H9 (cell line): ENCODE measurements at regions not wholly inside any gene's neighbourhood (a gene's known extent, or its start where the extent isn't known, plus 50 kb on each side); places are given as distances from the start of the nearest gene placed in this dataset.

Experiments
- DNase-seq: peaks from one replicate; pipeline ENCODE4 v3.0.0-alpha.2; 2017
- H2AFZ ChIP-seq: one replicate; pipeline ENCODE4 v1.6.1; 2013; ENCODE audit warnings: mild to moderate bottlenecking, low read length, control low read depth, moderate library complexity
- H2AK5ac ChIP-seq: 2 replicates; pipeline ENCODE4 v1.6.1; 2013; ENCODE audit warnings: low read length, control low read depth, mixed read lengths; ENCODE audit not compliant: insufficient read length
- H2BK120ac ChIP-seq: one replicate; pipeline ENCODE4 v1.6.1; 2013; ENCODE audit warnings: low read depth, mild to moderate bottlenecking, low read length, control low read depth, inconsistent platforms; ENCODE audit not compliant: poor library complexity, severe bottlenecking
- H2BK12ac ChIP-seq: 2 replicates; pipeline ENCODE4 v1.6.1; 2013; ENCODE audit warnings: low read length, control low read depth, mixed read lengths, low read depth; ENCODE audit not compliant: insufficient read length
- H2BK15ac ChIP-seq: 2 replicates; pipeline ENCODE4 v1.6.1; 2013; ENCODE audit warnings: low read depth, low read length, control low read depth
- H2BK20ac ChIP-seq: one replicate; pipeline ENCODE4 v1.6.1; 2013; ENCODE audit warnings: low read depth, mild to moderate bottlenecking, low read length, control low read depth, inconsistent platforms; ENCODE audit not compliant: poor library complexity, severe bottlenecking
- H2BK5ac ChIP-seq: 2 replicates; pipeline ENCODE4 v1.6.1; 2013; ENCODE audit warnings: low read length, control low read depth, mixed read lengths; ENCODE audit not compliant: insufficient read length
- H3K14ac ChIP-seq: 2 replicates; pipeline ENCODE4 v1.6.1; 2013; ENCODE audit warnings: low read length, control low read depth; ENCODE audit not compliant: insufficient read depth
- H3K18ac ChIP-seq: 2 replicates; pipeline ENCODE4 v1.6.1; 2013; ENCODE audit warnings: low read depth, mild to moderate bottlenecking, mixed read lengths, low read length, control low read depth; ENCODE audit not compliant: insufficient read length
- H3K23ac ChIP-seq: 2 replicates; pipeline ENCODE4 v1.6.1; 2013; ENCODE audit warnings: low read length, control low read depth, mixed read lengths, low read depth; ENCODE audit not compliant: insufficient read length
- H3K23me2 ChIP-seq: 2 replicates; pipeline ENCODE4 v1.6.1; 2013; ENCODE audit warnings: low read depth, mild to moderate bottlenecking, mixed read lengths, low read length, control low read depth; ENCODE audit not compliant: insufficient read length, poor library complexity, severe bottlenecking
- H3K27ac ChIP-seq: 2 replicates; pipeline ENCODE4 v1.5.1; 2013; ENCODE audit warnings: low read length, control low read depth, mixed read lengths, low read depth; ENCODE audit not compliant: insufficient read length
- H3K27me3 ChIP-seq: 2 replicates; pipeline ENCODE4 v1.6.1; 2013; ENCODE audit warnings: low read length, control low read depth, inconsistent platforms; ENCODE audit not compliant: insufficient read depth
- H3K4ac ChIP-seq: 2 replicates; pipeline ENCODE4 v1.6.1; 2013; ENCODE audit warnings: low read depth, mild to moderate bottlenecking, control low read depth, inconsistent platforms, low read length, moderate library complexity
- H3K4me1 ChIP-seq: 2 replicates; pipeline ENCODE4 v1.6.1; 2013; ENCODE audit warnings: low read length, control low read depth, inconsistent platforms; ENCODE audit not compliant: insufficient read depth
- H3K4me2 ChIP-seq: 2 replicates; pipeline ENCODE4 v1.6.1; 2013; ENCODE audit warnings: low read length, control low read depth, mixed read lengths; ENCODE audit not compliant: insufficient read length, insufficient read depth
- H3K56ac ChIP-seq: 2 replicates; pipeline ENCODE4 v1.6.1; 2013; ENCODE audit warnings: low read depth, mild to moderate bottlenecking, mixed read lengths, low read length, control low read depth; ENCODE audit not compliant: insufficient read length
- H3K79me1 ChIP-seq: 2 replicates; pipeline ENCODE4 v1.6.1; 2013; ENCODE audit warnings: low read depth, mild to moderate bottlenecking, moderate library complexity, low read length, control low read depth, inconsistent platforms; ENCODE audit not compliant: insufficient read depth, poor library complexity, severe bottlenecking
- H3K79me2 ChIP-seq: 2 replicates; pipeline ENCODE4 v1.6.1; 2013; ENCODE audit warnings: low read length, control low read depth, inconsistent platforms; ENCODE audit not compliant: insufficient read depth
- H3K9ac ChIP-seq: 2 replicates; pipeline ENCODE4 v1.6.1; 2013; ENCODE audit warnings: low read length, control low read depth, mixed read lengths; ENCODE audit not compliant: insufficient read length; ENCODE audit errors: extremely low read depth
- H3K9me3 ChIP-seq: one replicate; pipeline ENCODE4 v1.6.1; 2013; ENCODE audit warnings: low read depth, low read length, inconsistent platforms; ENCODE audit not compliant: control insufficient read depth
- H3T11ph ChIP-seq: one replicate; pipeline ENCODE4 v1.6.1; 2013; ENCODE audit warnings: mild to moderate bottlenecking, low read length, control low read depth, inconsistent platforms
- H4K20me1 ChIP-seq: one replicate; pipeline ENCODE4 v1.6.1; 2013; ENCODE audit not compliant: control insufficient read depth, insufficient read length, insufficient read depth
- H4K5ac ChIP-seq: 2 replicates; pipeline ENCODE4 v1.6.1; 2013; ENCODE audit warnings: low read depth, mild to moderate bottlenecking, mixed read lengths, low read length, control low read depth; ENCODE audit not compliant: insufficient read length
- H4K8ac ChIP-seq: replicated peaks from 2 replicates; pipeline ENCODE4 v1.6.1; 2013; ENCODE audit warnings: low read length, control low read depth, mixed read lengths, low read depth; ENCODE audit not compliant: insufficient read length
- H4K91ac ChIP-seq: 2 replicates; pipeline ENCODE4 v1.6.1; 2013; ENCODE audit warnings: low read depth, mild to moderate bottlenecking, moderate library complexity, mixed read lengths, low read length, control low read depth; ENCODE audit not compliant: insufficient read length
- H3K27ac Mint-ChIP-seq, 3 experiments: 2 replicates in 2 of 3; 3 replicates in 1 of 3; pipeline ENCODE4 v1.8.0; 2020 to 2021; ENCODE audit warnings: mixed read lengths in 3 of 3, mild to moderate bottlenecking in 1 of 3, moderate library complexity in 1 of 3
- H3K27me3 Mint-ChIP-seq: 2 replicates; pipeline ENCODE4 v1.8.0; 2021; ENCODE audit warnings: low read depth, mild to moderate bottlenecking, moderate library complexity, mixed read lengths
- H3K36me3 Mint-ChIP-seq, 3 experiments: 2 replicates in 2 of 3; 3 replicates in 1 of 3; pipeline ENCODE4 v1.8.0; 2020 to 2021; ENCODE audit warnings: low read depth in 3 of 3, mixed read lengths in 3 of 3; ENCODE audit not compliant: insufficient read depth in 1 of 3
- H3K4me1 Mint-ChIP-seq, 2 experiments: 2 replicates each; pipeline ENCODE4 v1.8.0; 2020; ENCODE audit warnings: mixed read lengths in 2 of 2
- H3K4me3 Mint-ChIP-seq, 2 experiments: 2 replicates in 1 of 2; 3 replicates in 1 of 2; pipeline ENCODE4 v1.8.0; 2020 to 2021; ENCODE audit warnings: mild to moderate bottlenecking in 2 of 2, mixed read lengths in 2 of 2, moderate library complexity in 1 of 2
- H3K9me3 Mint-ChIP-seq, 2 experiments: 2 replicates in 1 of 2; 3 replicates in 1 of 2; pipeline ENCODE4 v1.8.0; 2020; ENCODE audit warnings: mild to moderate bottlenecking in 2 of 2, mixed read lengths in 2 of 2, moderate library complexity in 1 of 2
- WGBS: extraction: QIAGEN DNeasy Blood & Tissue Kit; methylation state at CpG from one replicate; pipeline ENCODE4 v1.1.7; 2013; ENCODE audit warnings: missing lambda C conversion rate, low lambda C conversion rate, mixed read lengths; ENCODE audit not compliant: insufficient read length; ENCODE audit errors: extremely low coverage; 5-methylcytosine and 5-hydroxymethylcytosine counted together
- TF ChIP-seq, protein P1 (sequence below): fragments of 200-600 bp; sonication (generic); conservative IDR thresholded peaks from 3 replicates; pipeline ENCODE4 v1.8.0; 2021; ENCODE audit warnings: antibody characterized with exemption, mild to moderate bottlenecking

DNA sequence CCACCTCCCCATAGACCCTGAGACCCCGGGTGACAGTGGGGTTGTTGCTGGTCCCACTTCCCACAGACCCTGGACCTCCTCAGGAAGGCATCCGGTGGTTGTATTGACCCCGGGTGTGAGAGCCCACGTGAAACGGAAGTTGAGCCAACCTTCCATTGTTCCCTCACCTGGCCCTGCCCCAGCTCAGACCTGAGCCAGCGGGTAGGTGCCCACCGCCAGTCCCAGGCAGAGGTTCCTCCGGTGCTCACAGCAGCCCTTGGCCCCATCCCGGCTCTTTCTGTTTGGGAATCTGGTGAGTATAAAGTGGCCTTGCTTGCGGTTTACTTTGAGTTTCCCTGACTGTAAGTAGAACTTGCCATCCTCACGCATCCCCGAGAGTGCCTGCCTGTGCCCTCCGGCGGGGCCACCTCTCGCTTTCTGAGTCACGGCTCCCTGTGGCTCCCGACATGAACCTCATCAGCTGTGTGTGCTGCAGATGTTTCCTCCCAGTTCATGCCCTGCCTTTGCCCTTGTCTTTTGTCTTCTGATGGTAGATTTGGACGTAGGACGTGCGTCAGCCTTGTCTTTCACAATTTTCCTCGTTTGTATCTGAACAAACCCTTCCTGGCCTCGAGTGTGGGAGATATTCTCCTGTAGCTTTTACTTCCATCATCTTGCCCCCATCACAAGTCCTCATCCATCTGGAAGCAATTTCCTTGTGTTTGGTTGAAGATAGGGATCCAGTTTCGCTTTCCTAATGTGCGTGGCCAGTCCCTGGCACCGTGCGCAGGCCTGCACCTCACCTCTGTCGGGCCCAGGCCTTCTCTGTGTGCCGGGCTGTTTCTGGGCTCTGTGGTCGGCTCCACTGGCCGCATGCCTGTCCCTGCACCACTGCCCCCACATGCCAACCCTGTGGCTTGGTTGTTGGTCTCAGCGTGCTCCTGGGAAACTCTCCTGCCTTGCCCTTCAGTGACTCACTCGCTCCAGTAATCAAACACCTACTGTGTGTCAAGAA lies 76.0 kb downstream of the METRNL start:
- H4K91ac ChIP-seq = no peak overlapping the region
- no peaks in the 10 kb centered on the region for H3K79me1 ChIP-seq
- TF ChIP-seq, protein P1, sequence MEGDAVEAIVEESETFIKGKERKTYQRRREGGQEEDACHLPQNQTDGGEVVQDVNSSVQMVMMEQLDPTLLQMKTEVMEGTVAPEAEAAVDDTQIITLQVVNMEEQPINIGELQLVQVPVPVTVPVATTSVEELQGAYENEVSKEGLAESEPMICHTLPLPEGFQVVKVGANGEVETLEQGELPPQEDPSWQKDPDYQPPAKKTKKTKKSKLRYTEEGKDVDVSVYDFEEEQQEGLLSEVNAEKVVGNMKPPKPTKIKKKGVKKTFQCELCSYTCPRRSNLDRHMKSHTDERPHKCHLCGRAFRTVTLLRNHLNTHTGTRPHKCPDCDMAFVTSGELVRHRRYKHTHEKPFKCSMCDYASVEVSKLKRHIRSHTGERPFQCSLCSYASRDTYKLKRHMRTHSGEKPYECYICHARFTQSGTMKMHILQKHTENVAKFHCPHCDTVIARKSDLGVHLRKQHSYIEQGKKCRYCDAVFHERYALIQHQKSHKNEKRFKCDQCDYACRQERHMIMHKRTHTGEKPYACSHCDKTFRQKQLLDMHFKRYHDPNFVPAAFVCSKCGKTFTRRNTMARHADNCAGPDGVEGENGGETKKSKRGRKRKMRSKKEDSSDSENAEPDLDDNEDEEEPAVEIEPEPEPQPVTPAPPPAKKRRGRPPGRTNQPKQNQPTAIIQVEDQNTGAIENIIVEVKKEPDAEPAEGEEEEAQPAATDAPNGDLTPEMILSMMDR = no peak
- Mint-ChIP-seq H3K27me3 (peaks cover 2% of the 10 kb centered on the region), H3K36me3 (no peaks in the 10 kb centered on the region; a peak in 1 of 7 replicates), H3K4me1 (peaks cover 17 to 21% of the 10 kb centered on the region in 2 experiments), H3K9me3 (peaks cover 0 to 7% of the 10 kb centered on the region in 2 experiments; a peak in 2 of 5 replicates), H3K27ac (no peak overlapping the region; a peak in 1 of 7 replicates), H3K4me3 (no peak overlapping the region)
- peak overlapping the region; percentile 31; the same call in 1 of the 2 replicates for H2BK15ac ChIP-seq
- H3K27me3 ChIP-seq = no peaks in the 10 kb centered on the region
- H3K27ac ChIP-seq = no peak overlapping the region
- no peak overlapping the region for H3K4me2 ChIP-seq
- no peak overlapping the region for H3K18ac ChIP-seq
- H3K9ac ChIP-seq = no peak overlapping the region
- peak; percentile 31 for DNase-seq
- no peak overlapping the region for H2BK12ac ChIP-seq
- H4K8ac ChIP-seq = no peak overlapping the region
- H4K5ac ChIP-seq = no peak overlapping the region
- no peak overlapping the region for H2AFZ ChIP-seq
- no CpG with 5 or more reads among the region's 32 CpGs for WGBS
- no peaks in the 10 kb centered on the region for H3K79me2 ChIP-seq
- H3K4ac ChIP-seq = no peak overlapping the region
- H3K9me3 ChIP-seq = no peaks in the 10 kb centered on the region
- no peak overlapping the region; the same call in 1 of the 2 replicates for H3K14ac ChIP-seq
- H2BK20ac ChIP-seq = no peak overlapping the region
- no peak overlapping the region for H3T11ph ChIP-seq
- H3K56ac ChIP-seq = no peak overlapping the region
- H3K23me2 ChIP-seq = no peaks in the 10 kb centered on the region
- H2BK120ac ChIP-seq = no peak overlapping the region
- H2BK5ac ChIP-seq = no peak overlapping the region
- 0 out of 2 replicates have a peak, but pooled peaks cover 1% of the 10 kb centered on the region for H3K4me1 ChIP-seq
- no peaks in the 10 kb centered on the region for H4K20me1 ChIP-seq
- no peak overlapping the region for H3K23ac ChIP-seq
- no peak overlapping the region for H2AK5ac ChIP-seq
